IMR-90 (cell line): ENCODE measurements at regions not wholly inside any gene's neighbourhood (a gene's known extent, or its start where the extent isn't known, plus 50 kb on each side); places are given as distances from the start of the nearest gene placed in this dataset.

Experiments
- ATAC-seq: fragments of 200-7000 bp; cut with Tn5 transposase; 2 replicates; pipeline ENCODE4 v1.9.1; 2020; ENCODE audit warnings: low read depth, mild to moderate bottlenecking, moderate library complexity
- BruUV-seq: library from RNA; stranded (reverse); fragments of 400-500 nt; replicated peaks from 2 replicates; lab custom pipeline; 2021; lab: Mats Ljungman, UMichigan
- CTCF ChIA-PET: fragments of 300-600 bp; formaldehyde crosslinking; extraction: SDS; loops from one replicate; lab custom pipeline; 2021; ENCODE audit warnings: antibody characterized with exemption; lab: Yijun Ruan, JAX
- POLR2A ChIA-PET: fragments of 300-600 bp; sonication (Branson Sonifier 250); formaldehyde crosslinking; loops from one replicate; lab custom pipeline; 2022; ENCODE audit warnings: antibody characterized with exemption; ENCODE audit not compliant: unreplicated experiment; lab: Charles Lee
- DNase-seq: peaks from one replicate; pipeline ENCODE4 v3.0.0; 2013
- H2AFZ ChIP-seq: replicated peaks from 2 replicates; pipeline ENCODE3; 2013; ENCODE audit warnings: low read length, mild to moderate bottlenecking; ENCODE audit not compliant: poor library complexity
- H2AK5ac ChIP-seq: 2 replicates; pipeline ENCODE4 v1.6.1; 2013; ENCODE audit warnings: low read depth, low read length, inconsistent platforms
- H2AK9ac ChIP-seq: replicated peaks from 2 replicates; pipeline ENCODE3; 2013; ENCODE audit warnings: mild to moderate bottlenecking, low read depth, low read length, moderate library complexity; ENCODE audit not compliant: poor library complexity
- H2BK120ac ChIP-seq: 2 replicates; pipeline ENCODE4 v1.6.1; 2013; ENCODE audit warnings: low read depth, low read length, inconsistent platforms
- H2BK15ac ChIP-seq: 3 replicates; pipeline ENCODE4 v1.6.1; 2013; ENCODE audit warnings: low read depth, low read length, inconsistent platforms
- H2BK20ac ChIP-seq: 2 replicates; pipeline ENCODE4 v1.6.1; 2013; ENCODE audit warnings: low read depth, mild to moderate bottlenecking, inconsistent platforms, low read length, moderate library complexity
- H2BK5ac ChIP-seq: 2 replicates; pipeline ENCODE4 v1.6.1; 2013; ENCODE audit warnings: mild to moderate bottlenecking, low read depth, low read length, inconsistent platforms; ENCODE audit not compliant: poor library complexity, severe bottlenecking
- H3K14ac ChIP-seq: replicated peaks from 2 replicates; pipeline ENCODE4 v1.6.1; 2013; ENCODE audit warnings: low read depth, low read length, inconsistent platforms
- H3K18ac ChIP-seq: 2 replicates; pipeline ENCODE4 v1.6.1; 2013; ENCODE audit warnings: low read depth, low read length, control low read depth
- H3K23ac ChIP-seq: 2 replicates; pipeline ENCODE4 v1.6.1; 2013; ENCODE audit warnings: low read depth, low read length, inconsistent platforms
- H3K27ac ChIP-seq: 2 replicates; pipeline ENCODE4 v1.5.1; 2013; ENCODE audit warnings: mild to moderate bottlenecking, control low read depth, low read length; ENCODE audit not compliant: insufficient read depth
- H3K27me3 ChIP-seq: 2 replicates; pipeline ENCODE4 v1.6.1; 2013; ENCODE audit warnings: low read length; ENCODE audit not compliant: control insufficient read depth, insufficient read depth
- H3K36me3 ChIP-seq: 2 replicates; pipeline ENCODE4 v1.6.1; 2013; ENCODE audit warnings: low read length, mixed read lengths; ENCODE audit not compliant: control insufficient read depth, insufficient read depth
- H3K4ac ChIP-seq: 2 replicates; pipeline ENCODE4 v1.6.1; 2013; ENCODE audit warnings: low read depth, low read length, inconsistent platforms
- H3K4me1 ChIP-seq: 2 replicates; pipeline ENCODE4 v1.6.1; 2013; ENCODE audit warnings: low read length, mixed read lengths; ENCODE audit not compliant: control insufficient read depth, insufficient read depth
- H3K4me2 ChIP-seq: 2 replicates; pipeline ENCODE4 v1.6.1; 2013; ENCODE audit warnings: low read depth, mild to moderate bottlenecking, control low read depth, low read length, moderate library complexity
- H3K4me3 ChIP-seq: 2 replicates; pipeline ENCODE4 v1.5.1; 2013; ENCODE audit warnings: low read depth, mild to moderate bottlenecking, control low read depth, low read length, moderate library complexity; ENCODE audit not compliant: insufficient read depth
- H3K56ac ChIP-seq: 2 replicates; pipeline ENCODE4 v1.6.1; 2013; ENCODE audit warnings: low read length, inconsistent platforms; ENCODE audit not compliant: insufficient read depth; ENCODE audit errors: extremely low read depth
- H3K79me1 ChIP-seq, 2 experiments: 2 replicates each; pipeline ENCODE4 v1.6.1; 2013; ENCODE audit warnings: low read length in 2 of 2, inconsistent platforms in 1 of 2, low read depth in 1 of 2
- H3K9ac ChIP-seq: 2 replicates; pipeline ENCODE4 v1.6.1; 2013; ENCODE audit warnings: low read depth, low read length, control low read depth
- H3K9me1 ChIP-seq: 2 replicates; pipeline ENCODE4 v1.6.1; 2013; ENCODE audit warnings: low read length, inconsistent platforms; ENCODE audit not compliant: insufficient read depth
- H3K9me3 ChIP-seq: 2 replicates; pipeline ENCODE4 v1.6.1; 2013; ENCODE audit warnings: low read length; ENCODE audit not compliant: control insufficient read depth, insufficient read depth
- H4K20me1 ChIP-seq: 2 replicates; pipeline ENCODE4 v1.6.1; 2013; ENCODE audit warnings: low read length, inconsistent platforms; ENCODE audit not compliant: insufficient read depth
- H4K5ac ChIP-seq: 2 replicates; pipeline ENCODE4 v1.6.1; 2013; ENCODE audit warnings: mild to moderate bottlenecking, low read depth, low read length, control low read depth
- H4K8ac ChIP-seq, 2 experiments: 2 replicates each; pipeline ENCODE4 v1.6.1; 2013; ENCODE audit warnings: low read depth in 2 of 2, low read length in 2 of 2, control low read depth in 1 of 2, inconsistent platforms in 1 of 2
- H4K91ac ChIP-seq: 2 replicates; pipeline ENCODE4 v1.6.1; 2013; ENCODE audit warnings: low read depth, low read length, inconsistent platforms; ENCODE audit not compliant: insufficient read depth
- BHLHE40 ChIP-seq: fragments of 150-350 bp; IDR thresholded peaks from 2 replicates; pipeline ENCODE4 v1.6.1; 2016; ENCODE audit warnings: mild to moderate bottlenecking, low read depth, low read length
- CEBPB ChIP-seq: IDR thresholded peaks from 2 replicates; pipeline ENCODE4 v1.6.1; 2012; ENCODE audit warnings: low read depth, low read length, improper control_type of control experiment
- CHD1 ChIP-seq: IDR thresholded peaks from 2 replicates; pipeline ENCODE4 v1.6.1; 2012; ENCODE audit warnings: low read depth, low read length, improper control_type of control experiment
- FOS ChIP-seq: fragments of 150-350 bp; IDR thresholded peaks from 2 replicates; pipeline ENCODE4 v1.6.1; 2016; ENCODE audit warnings: low read depth, low read length
- MAFK ChIP-seq: IDR thresholded peaks from 2 replicates; pipeline ENCODE4 v1.6.1; 2012; ENCODE audit warnings: low read depth, low read length, improper control_type of control experiment
- MAZ ChIP-seq: IDR thresholded peaks from 2 replicates; pipeline ENCODE4 v1.6.1; 2012; ENCODE audit warnings: low read depth, mild to moderate bottlenecking, low read length, improper control_type of control experiment, moderate library complexity, borderline replicate concordance
- MXI1 ChIP-seq: IDR thresholded peaks from 2 replicates; pipeline ENCODE4 v1.6.1; 2012; ENCODE audit warnings: low read depth, mild to moderate bottlenecking, low read length, moderate library complexity, borderline replicate concordance
- NFE2L2 ChIP-seq: fragments of 150-350 bp; IDR thresholded peaks from 2 replicates; pipeline ENCODE4 v1.6.1; 2016; ENCODE audit warnings: low read depth, mild to moderate bottlenecking, low read length
- POLR2A ChIP-seq: IDR thresholded peaks from 2 replicates; pipeline ENCODE4 v1.6.1; 2012; ENCODE audit warnings: mild to moderate bottlenecking, low read depth, low read length
- RAD21 ChIP-seq: IDR thresholded peaks from 2 replicates; pipeline ENCODE4 v1.6.1; 2012; ENCODE audit warnings: low read length, improper control_type of control experiment
- RCOR1 ChIP-seq: IDR thresholded peaks from 2 replicates; pipeline ENCODE4 v1.6.1; 2012; ENCODE audit warnings: mild to moderate bottlenecking, low read length, improper control_type of control experiment; ENCODE audit not compliant: insufficient replicate concordance
- RFX5 ChIP-seq: IDR thresholded peaks from 2 replicates; pipeline ENCODE4 v1.8.0; 2012; ENCODE audit warnings: low read depth, mild to moderate bottlenecking, low read length, moderate library complexity
- SMC3 ChIP-seq: fragments of 150-350 bp; IDR thresholded peaks from 2 replicates; pipeline ENCODE4 v1.6.1; 2016; ENCODE audit warnings: low read depth, mild to moderate bottlenecking, antibody characterized with exemption, low read length, moderate library complexity
- WGBS, 2 experiments: methylation state at CpG; one replicate each; pipeline versions ENCODE4 v1.1.5 to v1.1.7; 2013; ENCODE audit warnings: missing lambda C conversion rate in 2 of 2; ENCODE audit not compliant: insufficient read length in 1 of 2; ENCODE audit errors: extremely low coverage in 2 of 2; 5-methylcytosine and 5-hydroxymethylcytosine counted together
- dilution Hi-C: fragments of 300-500 bp; cut with HindIII; formaldehyde crosslinking; loops from one replicate; pipeline ENCODE4 v1.14.3; 2018; ENCODE audit warnings: low sequenced_read_pairs; ENCODE audit not compliant: unreplicated experiment
- in situ Hi-C: fragments of 300-500 bp; cut with MboI; formaldehyde crosslinking; loops from 3 replicates; pipeline ENCODE4 v1.14.3; 2019; ENCODE audit warnings: low sequenced_read_pairs, inconsistent platforms, mixed read lengths
- intact Hi-C: fragments of 100-400 bp; cut with micrococcal nuclease; formaldehyde crosslinking; loops from 2 replicates; pipeline ENCODE4 v1.10.0; 2022
- TF ChIP-seq, protein P1 (sequence below): conservative IDR thresholded peaks from 2 replicates; pipeline ENCODE4 v1.5.1; 2012; ENCODE audit warnings: mild to moderate bottlenecking, low read depth, low read length, improper control_type of control experiment
- TF ChIP-seq, protein P2 (sequence below): fragments of 150-350 bp; IDR thresholded peaks from 2 replicates; pipeline ENCODE4 v1.6.1; 2017; ENCODE audit warnings: mild to moderate bottlenecking, antibody characterized with exemption, low read length, low read depth

DNA sequence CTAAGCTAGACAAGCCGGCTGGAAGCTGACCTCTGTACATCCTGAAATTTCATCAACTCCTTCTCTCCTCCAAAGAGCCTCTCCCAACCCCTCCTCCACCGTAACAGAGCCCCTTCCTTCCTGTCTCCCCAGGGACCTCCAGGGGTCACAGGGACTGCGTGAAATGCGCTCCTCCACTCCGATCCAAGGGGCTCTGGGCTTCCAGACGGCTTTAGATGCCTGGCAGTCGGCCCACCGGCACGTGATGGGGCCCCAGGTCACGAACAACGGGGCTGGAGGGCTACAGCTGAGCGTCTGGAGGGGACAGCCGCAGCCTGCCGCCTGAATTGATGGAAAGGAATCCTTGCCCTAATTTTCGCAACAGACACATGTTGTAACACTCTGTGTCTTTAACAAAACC, 264.1 kb downstream of the MN1 start:
- H2AK5ac ChIP-seq = no peak overlapping the region
- in situ Hi-C loops = no loop called here
- H4K5ac ChIP-seq = no peak overlapping the region
- H3K9me1 ChIP-seq = no peaks in the 10 kb centered on the region
- no peak overlapping the region for H3K4me2 ChIP-seq
- H4K91ac ChIP-seq = no peak overlapping the region
- no peaks in the 10 kb centered on the region for H3K9me3 ChIP-seq
- dilution Hi-C loops = no loop called here
- H2AFZ ChIP-seq = no peak overlapping the region
- no peak overlapping the region for H3K4me3 ChIP-seq
- no peak for ATAC-seq
- no peak overlapping the region for H3K56ac ChIP-seq
- no peaks in the 10 kb centered on the region for H4K20me1 ChIP-seq
- DNase-seq = no peak
- BruUV-seq = no TSS peak
- no peak overlapping the region for H3K18ac ChIP-seq
- H3K4me1 ChIP-seq = peaks cover 7% of the 10 kb centered on the region
- H2BK15ac ChIP-seq = no peak overlapping the region
- ChIA-PET POLR2A (no interaction called here), CTCF (no interaction called here)
- no peak overlapping the region for H3K4ac ChIP-seq
- H3K14ac ChIP-seq = no peak overlapping the region
- no peak overlapping the region for H2BK20ac ChIP-seq
- H4K8ac ChIP-seq = no peak overlapping the region
- intact Hi-C loops = loop anchor here (10.0 kb wide), 2 partner anchors 113 to 267 kb away; partner anchors contain the start of gene MN1
- H3K79me1 ChIP-seq = no peaks in the 10 kb centered on the region
- H2BK5ac ChIP-seq = no peak overlapping the region
- no peaks in the 10 kb centered on the region for H3K36me3 ChIP-seq
- no peak overlapping the region for H2AK9ac ChIP-seq
- H2BK120ac ChIP-seq = no peak overlapping the region
- H3K23ac ChIP-seq = no peak overlapping the region
- H3K27ac ChIP-seq = no peak overlapping the region
- 37% methylated on average over 8 of the region's 15 CpGs; no CpG with 5 or more reads in 1 of the 2 experiments for WGBS, 2 experiments
- no peak overlapping the region for H3K9ac ChIP-seq
- no peak for TF ChIP-seq RFX5
- TF ChIP-seq MAZ = no peak
- TF ChIP-seq, protein P1, sequence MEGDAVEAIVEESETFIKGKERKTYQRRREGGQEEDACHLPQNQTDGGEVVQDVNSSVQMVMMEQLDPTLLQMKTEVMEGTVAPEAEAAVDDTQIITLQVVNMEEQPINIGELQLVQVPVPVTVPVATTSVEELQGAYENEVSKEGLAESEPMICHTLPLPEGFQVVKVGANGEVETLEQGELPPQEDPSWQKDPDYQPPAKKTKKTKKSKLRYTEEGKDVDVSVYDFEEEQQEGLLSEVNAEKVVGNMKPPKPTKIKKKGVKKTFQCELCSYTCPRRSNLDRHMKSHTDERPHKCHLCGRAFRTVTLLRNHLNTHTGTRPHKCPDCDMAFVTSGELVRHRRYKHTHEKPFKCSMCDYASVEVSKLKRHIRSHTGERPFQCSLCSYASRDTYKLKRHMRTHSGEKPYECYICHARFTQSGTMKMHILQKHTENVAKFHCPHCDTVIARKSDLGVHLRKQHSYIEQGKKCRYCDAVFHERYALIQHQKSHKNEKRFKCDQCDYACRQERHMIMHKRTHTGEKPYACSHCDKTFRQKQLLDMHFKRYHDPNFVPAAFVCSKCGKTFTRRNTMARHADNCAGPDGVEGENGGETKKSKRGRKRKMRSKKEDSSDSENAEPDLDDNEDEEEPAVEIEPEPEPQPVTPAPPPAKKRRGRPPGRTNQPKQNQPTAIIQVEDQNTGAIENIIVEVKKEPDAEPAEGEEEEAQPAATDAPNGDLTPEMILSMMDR = no peak
- TF ChIP-seq SMC3 = no peak
- TF ChIP-seq RAD21 = no peak
- TF ChIP-seq RCOR1 = no peak
- no peak for TF ChIP-seq NFE2L2
- no peak for TF ChIP-seq CEBPB
- TF ChIP-seq, protein P2, sequence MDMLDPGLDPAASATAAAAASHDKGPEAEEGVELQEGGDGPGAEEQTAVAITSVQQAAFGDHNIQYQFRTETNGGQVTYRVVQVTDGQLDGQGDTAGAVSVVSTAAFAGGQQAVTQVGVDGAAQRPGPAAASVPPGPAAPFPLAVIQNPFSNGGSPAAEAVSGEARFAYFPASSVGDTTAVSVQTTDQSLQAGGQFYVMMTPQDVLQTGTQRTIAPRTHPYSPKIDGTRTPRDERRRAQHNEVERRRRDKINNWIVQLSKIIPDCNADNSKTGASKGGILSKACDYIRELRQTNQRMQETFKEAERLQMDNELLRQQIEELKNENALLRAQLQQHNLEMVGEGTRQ = no peak
- no peak for TF ChIP-seq FOS
- TF ChIP-seq MXI1 = no peak
- no peak for TF ChIP-seq BHLHE40
- no peak for TF ChIP-seq MAFK
- TF ChIP-seq POLR2A = no peak
- TF ChIP-seq CHD1 = no peak
- H3K27me3 ChIP-seq = peaks cover 36% of the 10 kb centered on the region
